ENCODE measurements at regions not wholly inside any gene's neighbourhood (a gene's known extent, or its start where the extent isn't known, plus 50 kb on each side); places are given as distances from the start of the nearest gene placed in this dataset.
A peak's percentile ranks its signal among the peaks of the same experiment; 100 is the strongest.

DNA sequence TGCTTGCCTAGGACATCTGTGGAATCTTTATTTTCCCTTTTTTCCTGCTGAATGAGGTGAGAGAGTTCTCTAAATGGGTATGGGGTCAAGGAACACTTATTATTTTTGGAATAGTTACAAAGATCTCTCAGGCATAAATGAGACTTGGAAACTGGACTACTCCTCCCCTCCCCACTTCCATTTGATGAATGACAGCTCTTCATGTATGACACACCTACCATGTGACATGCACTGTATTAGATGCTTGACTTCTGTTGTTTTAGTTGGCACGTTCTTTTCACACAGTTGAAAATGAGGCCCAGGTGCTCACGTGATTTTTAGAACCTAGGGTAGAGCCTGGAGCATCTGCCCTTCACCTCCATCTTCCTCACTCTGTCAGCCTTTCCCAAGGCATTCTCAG, 62.4 kb downstream of the VCPKMT start:
- Histone ChIP-seq H3K36me3 (ENCODE audit: control insufficient read depth in 5 of 5, insufficient read depth in 5 of 5, low read length in 5 of 5) (no peaks in the 10 kb centered on the region), H3K27ac (ENCODE audit: low read depth, low read length) (no peak overlapping the region), H3K27me3 (ENCODE audit: control insufficient read depth in 5 of 5, insufficient read depth in 4 of 5, low read length in 5 of 5) (no peaks in the 10 kb centered on the region), H3K9ac (ENCODE audit: low read length in 5 of 5) (no peak overlapping the region), H3K4me3 (ENCODE audit: low read depth in 1 of 5, low read length in 5 of 5) (no peak overlapping the region), H3K9me3 (ENCODE audit: control insufficient read depth in 5 of 5, low read length in 5 of 5) (no peaks in the 10 kb centered on the region), H3K4me1 (ENCODE audit: control insufficient read depth in 5 of 5, insufficient read depth in 5 of 5, low read length in 5 of 5) (peaks cover 2 to 20% (median 9%) of the 10 kb centered on the region in 5 donors)

GRCh38 chr14:50055461-50056228, 60.7 kb downstream of the VCPKMT start:
- no peak overlapping the region for H3K4me3 ChIP-seq (ENCODE audit: low read depth in 1 of 5, low read length in 5 of 5)
- H3K27ac ChIP-seq (ENCODE audit: low read depth, low read length): no peak overlapping the region
- no peaks in the 10 kb centered on the region for H3K9me3 ChIP-seq (ENCODE audit: control insufficient read depth in 5 of 5, low read length in 5 of 5)
- no peaks in the 10 kb centered on the region for H3K27me3 ChIP-seq (ENCODE audit: control insufficient read depth in 5 of 5, insufficient read depth in 4 of 5, low read length in 5 of 5)
- no peaks in the 10 kb centered on the region for H3K36me3 ChIP-seq (ENCODE audit: control insufficient read depth in 5 of 5, insufficient read depth in 5 of 5, low read length in 5 of 5)
- peaks cover 2 to 31% (median 17%) of the 10 kb centered on the region in 5 donors for H3K4me1 ChIP-seq (ENCODE audit: control insufficient read depth in 5 of 5, insufficient read depth in 5 of 5, low read length in 5 of 5)
- H3K9ac ChIP-seq (ENCODE audit: low read length in 5 of 5): no peak overlapping the region

DNA sequence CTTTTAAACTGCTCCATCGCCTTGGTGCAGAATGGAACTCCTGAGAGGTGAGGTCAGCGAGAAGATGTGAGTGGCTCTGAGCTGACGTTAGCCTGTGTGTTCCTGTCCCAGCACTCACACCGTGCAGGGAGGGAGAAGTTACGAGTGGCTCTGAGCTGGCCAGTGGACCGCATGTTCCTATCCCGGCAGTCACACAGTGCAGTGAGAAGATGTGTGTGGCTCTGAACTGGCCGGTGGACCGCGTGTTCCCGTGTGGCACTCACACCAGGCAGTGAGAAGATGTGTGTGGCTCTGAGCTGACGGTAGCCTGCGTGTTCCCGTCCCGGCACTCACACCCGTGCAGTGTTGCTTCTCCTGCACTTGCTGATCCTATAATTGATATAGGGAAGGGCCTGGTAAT, 59.9 kb downstream of the VCPKMT start:
- peak overlapping the region in 1 of 5 donors; percentile 15 for H3K4me3 ChIP-seq (ENCODE audit: low read depth in 1 of 5, low read length in 5 of 5)

DNA sequence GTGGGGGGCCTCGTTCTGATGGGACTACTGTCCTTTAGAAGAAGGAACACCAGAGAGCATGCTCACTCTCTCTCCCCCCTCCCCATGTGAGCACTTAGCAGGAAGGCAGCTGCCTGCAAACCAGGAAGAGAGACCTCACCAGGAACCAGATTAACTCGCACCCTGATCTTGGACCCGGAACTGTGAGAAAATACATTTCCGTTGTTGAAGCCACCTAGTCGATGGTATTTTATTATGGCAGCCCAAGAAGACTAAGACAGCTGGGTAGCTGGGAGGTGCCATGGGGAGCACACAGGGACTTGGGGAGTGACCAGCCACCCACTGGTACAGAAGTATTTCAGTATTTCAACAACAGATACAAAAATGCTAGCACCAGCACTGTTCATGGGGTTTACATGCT, 59.0 kb downstream of the VCPKMT start:
- H3K27me3 ChIP-seq (ENCODE audit: control insufficient read depth in 5 of 5, insufficient read depth in 4 of 5, low read length in 5 of 5): no peaks in the 10 kb centered on the region
- no peaks in the 10 kb centered on the region for H3K36me3 ChIP-seq (ENCODE audit: control insufficient read depth in 5 of 5, insufficient read depth in 5 of 5, low read length in 5 of 5)
- peaks cover 5 to 48% (median 34%) of the 10 kb centered on the region in 5 donors for H3K4me1 ChIP-seq (ENCODE audit: control insufficient read depth in 5 of 5, insufficient read depth in 5 of 5, low read length in 5 of 5)
- no peak overlapping the region for H3K27ac ChIP-seq (ENCODE audit: low read depth, low read length)
- no peak overlapping the region for H3K4me3 ChIP-seq (ENCODE audit: low read depth in 1 of 5, low read length in 5 of 5)
- no peak overlapping the region for H3K9ac ChIP-seq (ENCODE audit: low read length in 5 of 5)
- no peaks in the 10 kb centered on the region for H3K9me3 ChIP-seq (ENCODE audit: control insufficient read depth in 5 of 5, low read length in 5 of 5)

More for the DNA sequence above, 59.9 kb downstream of the VCPKMT start:
- no peak overlapping the region for H3K9ac ChIP-seq (ENCODE audit: low read length in 5 of 5)
- H3K27me3 ChIP-seq (ENCODE audit: control insufficient read depth in 5 of 5, insufficient read depth in 4 of 5, low read length in 5 of 5): no peaks in the 10 kb centered on the region
- peaks cover 5 to 39% (median 25%) of the 10 kb centered on the region in 5 donors for H3K4me1 ChIP-seq (ENCODE audit: control insufficient read depth in 5 of 5, insufficient read depth in 5 of 5, low read length in 5 of 5)
- no peaks in the 10 kb centered on the region for H3K9me3 ChIP-seq (ENCODE audit: control insufficient read depth in 5 of 5, low read length in 5 of 5)
- no peaks in the 10 kb centered on the region for H3K36me3 ChIP-seq (ENCODE audit: control insufficient read depth in 5 of 5, insufficient read depth in 5 of 5, low read length in 5 of 5)
- H3K27ac ChIP-seq (ENCODE audit: low read depth, low read length): no peak overlapping the region

GRCh38 chr14:50058113-50058512, 58.3 kb downstream of the VCPKMT start:
- Histone ChIP-seq H3K36me3 (ENCODE audit: control insufficient read depth in 5 of 5, insufficient read depth in 5 of 5, low read length in 5 of 5) (no peaks in the 10 kb centered on the region), H3K4me3 (ENCODE audit: low read depth in 1 of 5, low read length in 5 of 5) (no peak overlapping the region), H3K27me3 (ENCODE audit: control insufficient read depth in 5 of 5, insufficient read depth in 4 of 5, low read length in 5 of 5) (no peaks in the 10 kb centered on the region), H3K27ac (ENCODE audit: low read depth, low read length) (no peak overlapping the region), H3K9me3 (ENCODE audit: control insufficient read depth in 5 of 5, low read length in 5 of 5) (no peaks in the 10 kb centered on the region), H3K4me1 (ENCODE audit: control insufficient read depth in 5 of 5, insufficient read depth in 5 of 5, low read length in 5 of 5) (peaks cover 5 to 50% (median 35%) of the 10 kb centered on the region in 5 donors), H3K9ac (ENCODE audit: low read length in 5 of 5) (no peak overlapping the region)

All from subcutaneous abdominal adipose tissue (tissue), 5 donors.